Keratinocyte (primary cell): ENCODE measurements at regions not wholly inside any gene's neighbourhood (a gene's known extent, or its start where the extent isn't known, plus 50 kb on each side); places are given as distances from the start of the nearest gene placed in this dataset.

Source experiments
- EZH2 ChIP-seq: IDR thresholded peaks from one replicate; pipeline ENCODE4 v1.6.1; 2012; ENCODE audit warnings: inconsistent platforms, mild to moderate bottlenecking, low read length, moderate library complexity
- TF ChIP-seq, protein P1 (sequence below), 3 experiments: IDR thresholded peaks in 1 of 3; conservative IDR thresholded peaks in 1 of 3; optimal IDR thresholded peaks in 1 of 3; 2 replicates in 2 of 3; 3 replicates in 1 of 3; pipeline versions ENCODE3 to v1.5.1; 2011; ENCODE audit warnings: low read length in 3 of 3, mild to moderate bottlenecking in 3 of 3, moderate library complexity in 2 of 3, control low read depth in 1 of 3, inconsistent platforms in 1 of 3; ENCODE audit not compliant: insufficient read depth in 2 of 3; ENCODE audit errors: extremely low read depth in 1 of 3

DNA sequence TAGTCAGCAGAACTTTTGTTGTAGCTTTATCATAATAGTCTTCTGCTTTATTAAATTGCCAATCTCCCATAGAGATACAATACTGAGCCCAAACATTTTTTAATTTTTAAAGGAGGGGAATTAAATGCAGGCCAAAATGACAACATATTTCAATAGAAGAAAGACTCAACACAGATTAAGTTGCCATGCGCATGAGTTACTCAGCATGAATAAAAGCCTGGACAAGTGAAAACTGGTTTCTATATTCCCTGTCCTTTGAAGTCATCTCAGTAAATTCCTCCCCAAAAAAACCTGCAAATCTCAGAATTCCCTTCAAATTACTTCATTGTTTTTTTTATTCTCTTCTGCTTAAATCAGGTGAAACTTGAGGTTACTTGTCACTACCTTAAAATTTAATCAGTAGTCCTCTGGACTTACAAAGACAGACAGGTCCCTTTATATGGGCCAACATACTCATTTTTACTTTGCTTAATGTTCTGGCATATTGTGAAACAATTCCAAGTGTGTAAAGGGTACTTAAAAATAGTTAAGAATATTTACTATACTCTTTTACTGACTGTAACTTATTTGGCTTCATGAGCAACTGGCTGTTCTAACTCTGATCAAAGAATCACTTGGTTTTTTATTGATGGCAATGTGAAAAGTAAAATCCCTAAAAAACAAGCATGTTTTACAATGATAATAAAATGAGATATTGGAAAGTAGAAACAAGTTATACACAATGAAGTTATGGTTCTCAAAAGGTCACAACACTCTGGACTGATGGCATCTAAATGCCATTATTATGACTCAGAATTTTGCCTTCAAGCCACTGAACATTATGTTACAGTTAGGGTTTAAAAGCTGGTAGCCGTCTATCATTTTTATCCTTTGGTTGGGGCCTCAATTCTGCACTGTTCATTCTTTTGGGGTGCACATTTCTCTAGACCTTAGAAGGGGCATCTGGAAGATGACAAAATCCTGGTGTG is 49.9 kb upstream of the COL21A1 start:
- TF ChIP-seq, protein P1, sequence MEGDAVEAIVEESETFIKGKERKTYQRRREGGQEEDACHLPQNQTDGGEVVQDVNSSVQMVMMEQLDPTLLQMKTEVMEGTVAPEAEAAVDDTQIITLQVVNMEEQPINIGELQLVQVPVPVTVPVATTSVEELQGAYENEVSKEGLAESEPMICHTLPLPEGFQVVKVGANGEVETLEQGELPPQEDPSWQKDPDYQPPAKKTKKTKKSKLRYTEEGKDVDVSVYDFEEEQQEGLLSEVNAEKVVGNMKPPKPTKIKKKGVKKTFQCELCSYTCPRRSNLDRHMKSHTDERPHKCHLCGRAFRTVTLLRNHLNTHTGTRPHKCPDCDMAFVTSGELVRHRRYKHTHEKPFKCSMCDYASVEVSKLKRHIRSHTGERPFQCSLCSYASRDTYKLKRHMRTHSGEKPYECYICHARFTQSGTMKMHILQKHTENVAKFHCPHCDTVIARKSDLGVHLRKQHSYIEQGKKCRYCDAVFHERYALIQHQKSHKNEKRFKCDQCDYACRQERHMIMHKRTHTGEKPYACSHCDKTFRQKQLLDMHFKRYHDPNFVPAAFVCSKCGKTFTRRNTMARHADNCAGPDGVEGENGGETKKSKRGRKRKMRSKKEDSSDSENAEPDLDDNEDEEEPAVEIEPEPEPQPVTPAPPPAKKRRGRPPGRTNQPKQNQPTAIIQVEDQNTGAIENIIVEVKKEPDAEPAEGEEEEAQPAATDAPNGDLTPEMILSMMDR (optimal IDR thresholded peaks at IDR 0.05 in 1 of 3, IDR thresholded peaks at IDR 0.05 in 1 of 3, conservative IDR thresholded peaks at IDR 0.05 in 1 of 3; ENCODE audit: extremely low read depth in 1 of 3, insufficient read depth in 2 of 3, low read length in 3 of 3), result no peak
- no peak for TF ChIP-seq EZH2
